Spinal cord (tissue), 9 donors: ENCODE measurements at regions not wholly inside any gene's neighbourhood (a gene's known extent, or its start where the extent isn't known, plus 50 kb on each side); places are given as distances from the start of the nearest gene placed in this dataset.
"Not testable (repeated sequence)": the region's sequence is repeated elsewhere in the genome, so short reads cannot be mapped to it uniquely, and the experiment has no call there.

ENCODE experiments used
- DNase-seq, 6 donors: peaks; one replicate each; pipeline versions ENCODE4 v3.0.0 to v3.0.0-alpha.2; 2013 to 2015; ENCODE audit warnings: low spot score in 6 of 6, low read depth in 4 of 6
- H3K27ac ChIP-seq: one replicate; pipeline ENCODE4 v1.5.1; 2013; ENCODE audit warnings: low read depth, low read length, control low read depth
- H3K27me3 ChIP-seq: one replicate; pipeline ENCODE4 v1.6.1; 2013; ENCODE audit warnings: low read length; ENCODE audit not compliant: control insufficient read depth, insufficient read depth
- H3K36me3 ChIP-seq: one replicate; pipeline ENCODE4 v1.6.1; 2013; ENCODE audit warnings: low read length; ENCODE audit not compliant: control insufficient read depth, insufficient read depth
- H3K4me1 ChIP-seq: one replicate; pipeline ENCODE4 v1.6.1; 2013; ENCODE audit warnings: low read length; ENCODE audit not compliant: control insufficient read depth, insufficient read depth
- H3K4me3 ChIP-seq: one replicate; pipeline ENCODE4 v1.5.1; 2013; ENCODE audit warnings: low read depth, low read length, control low read depth
- H3K9me3 ChIP-seq: one replicate; pipeline ENCODE4 v1.6.1; 2013; ENCODE audit warnings: low read length; ENCODE audit not compliant: control insufficient read depth, insufficient read depth
- WGBS: methylation state at CpG from one replicate; pipeline ENCODE4 v1.1.5; 2013; ENCODE audit warnings: missing lambda C conversion rate; ENCODE audit not compliant: insufficient coverage; 5-methylcytosine and 5-hydroxymethylcytosine counted together
- donor health status: healthy.

GRCh38 chr2:7866825-7867224 lies 815.0 kb upstream of the ID2 start:
- no peak overlapping the region for H3K27ac ChIP-seq
- H3K4me3 ChIP-seq, result no peak overlapping the region
- 81% methylated on average over 2 of the region's 2 CpGs for WGBS
- H3K9me3 ChIP-seq, result no peaks in the 10 kb centered on the region
- no peaks in the 10 kb centered on the region for H3K27me3 ChIP-seq
- no peaks in the 10 kb centered on the region for H3K4me1 ChIP-seq
- no peak for DNase-seq
- H3K36me3 ChIP-seq, result no peaks in the 10 kb centered on the region

GRCh38 chr2:7867867-7868266 lies 814.0 kb upstream of the ID2 start:
- no peak overlapping the region for H3K4me3 ChIP-seq
- no peaks in the 10 kb centered on the region for H3K4me1 ChIP-seq
- no peaks in the 10 kb centered on the region for H3K27me3 ChIP-seq
- H3K27ac ChIP-seq, result no peak overlapping the region
- no peaks in the 10 kb centered on the region for H3K9me3 ChIP-seq
- no CpG with 5 or more reads among the region's 2 CpGs for WGBS
- DNase-seq, result no peak
- H3K36me3 ChIP-seq, result no peaks in the 10 kb centered on the region

- Histone ChIP-seq H3K27ac (no peak overlapping the region), H3K4me3 (no peak overlapping the region), H3K9me3 (no peaks in the 10 kb centered on the region), H3K36me3 (no peaks in the 10 kb centered on the region), H3K27me3 (no peaks in the 10 kb centered on the region), H3K4me1 (no peaks in the 10 kb centered on the region)
- no peak for DNase-seq
- WGBS, result 96% methylated on average over 4 of the region's 6 CpGs
Measured at GRCh38 chr2:7868836-7869235, 813.0 kb upstream of the ID2 start.

- H3K4me1 ChIP-seq, H3K27me3 ChIP-seq, H3K27ac ChIP-seq, H3K36me3 ChIP-seq, H3K4me3 ChIP-seq, H3K9me3 ChIP-seq, DNase-seq: not testable (repeated sequence)
- WGBS, result 89% methylated on average over 3 of the region's 8 CpGs
Measured at GRCh38 chr2:7876445-7876844, 805.4 kb upstream of the ID2 start.

GRCh38 chr2:7878266-7878665 lies 803.6 kb upstream of the ID2 start:
- H3K27me3 ChIP-seq, H3K4me3 ChIP-seq, DNase-seq, H3K4me1 ChIP-seq, H3K36me3 ChIP-seq, H3K27ac ChIP-seq, H3K9me3 ChIP-seq: not testable (repeated sequence)
- WGBS, result 92% methylated on average over 2 of the region's 12 CpGs

GRCh38 chr2:7878786-7879482 lies 802.9 kb upstream of the ID2 start:
- DNase-seq, result no peak
- Histone ChIP-seq H3K4me3 (no peak overlapping the region), H3K9me3 (no peaks in the 10 kb centered on the region), H3K27ac (no peak overlapping the region), H3K4me1 (no peaks in the 10 kb centered on the region), H3K36me3 (no peaks in the 10 kb centered on the region), H3K27me3 (no peaks in the 10 kb centered on the region)
- 66% methylated on average over 6 of the region's 12 CpGs for WGBS

GRCh38 chr2:7879483-7879835 lies 802.4 kb upstream of the ID2 start:
- Histone ChIP-seq H3K36me3 (no peaks in the 10 kb centered on the region), H3K27me3 (no peaks in the 10 kb centered on the region), H3K9me3 (no peaks in the 10 kb centered on the region), H3K4me1 (no peaks in the 10 kb centered on the region), H3K4me3 (no peak overlapping the region), H3K27ac (no peak overlapping the region)
- DNase-seq, result no peak
- 80% methylated on average over 1 of the region's 1 CpG for WGBS

- no peak overlapping the region for H3K4me3 ChIP-seq
- no peaks in the 10 kb centered on the region for H3K9me3 ChIP-seq
- H3K36me3 ChIP-seq, result no peaks in the 10 kb centered on the region
- no peak overlapping the region for H3K27ac ChIP-seq
- no peaks in the 10 kb centered on the region for H3K27me3 ChIP-seq
- peak in 1 of 6 donors; percentile 41 for DNase-seq
- no peaks in the 10 kb centered on the region for H3K4me1 ChIP-seq
- WGBS, result 100% methylated on average over 2 of the region's 2 CpGs
Measured at GRCh38 chr2:7880126-7880525, 801.7 kb upstream of the ID2 start.

GRCh38 chr2:7880566-7880965 lies 801.3 kb upstream of the ID2 start:
- Histone ChIP-seq H3K27me3 (no peaks in the 10 kb centered on the region), H3K27ac (no peak overlapping the region), H3K4me3 (no peak overlapping the region), H3K36me3 (no peaks in the 10 kb centered on the region), H3K4me1 (no peaks in the 10 kb centered on the region), H3K9me3 (no peaks in the 10 kb centered on the region)
- no CpG with 5 or more reads among the region's 2 CpGs for WGBS
- no peak for DNase-seq

- DNase-seq, result peak in 1 of 6 donors; percentile 65
- H3K9me3 ChIP-seq, result no peaks in the 10 kb centered on the region
- WGBS, result 39% methylated on average over 2 of the region's 5 CpGs
- no peaks in the 10 kb centered on the region for H3K36me3 ChIP-seq
- H3K27me3 ChIP-seq, result no peaks in the 10 kb centered on the region
- H3K4me1 ChIP-seq, result no peaks in the 10 kb centered on the region
- no peak overlapping the region for H3K27ac ChIP-seq
- no peak overlapping the region for H3K4me3 ChIP-seq
Measured at GRCh38 chr2:7881063-7881462, 800.8 kb upstream of the ID2 start.
